ENCODE measurements at regions not wholly inside any gene's neighbourhood (a gene's known extent, or its start where the extent isn't known, plus 50 kb on each side); places are given as distances from the start of the nearest gene placed in this dataset.

DNA sequence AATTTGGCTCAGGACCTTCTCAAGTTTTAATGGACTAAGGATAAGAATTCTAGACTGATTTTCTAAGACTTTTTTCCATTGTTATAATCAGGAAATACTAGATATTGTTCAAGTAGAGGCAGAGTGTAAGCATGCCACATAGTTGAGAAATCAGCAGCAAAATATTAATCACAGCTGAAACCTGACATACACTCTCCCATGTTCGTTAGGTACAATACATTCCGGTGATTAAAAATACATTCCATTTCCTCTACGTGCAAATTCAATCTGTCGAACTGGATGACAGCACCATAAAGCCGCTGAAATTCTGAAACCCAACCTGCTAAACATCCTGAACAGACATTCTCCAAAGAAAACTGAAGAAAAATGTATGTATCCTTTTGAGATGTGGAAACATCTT lies 587.6 kb upstream of the DIPK2B start:
- Histone ChIP-seq H2AFZ (ENCODE audit: control insufficient read depth, low read length) (no peak overlapping the region), H3K27ac (ENCODE audit: control insufficient read depth, insufficient read depth, low read length) (peak overlapping the region; percentile 82), H3K79me2 (ENCODE audit: control insufficient read depth, insufficient read depth, low read length) (peaks cover 58% of the 10 kb centered on the region), H4K20me1 (ENCODE audit: control insufficient read depth, extremely low read depth, insufficient read depth, low read length) (no peaks in the 10 kb centered on the region), H3K27me3 (ENCODE audit: control insufficient read depth, extremely low read depth, insufficient read depth, low read length) (peaks cover 2% of the 10 kb centered on the region), H3K9me3 (ENCODE audit: control insufficient read depth, low read depth, low read length) (no peaks in the 10 kb centered on the region), H3K36me3 (ENCODE audit: control insufficient read depth in 2 of 2, extremely low read depth in 1 of 2, insufficient read depth in 2 of 2, low read length in 2 of 2) (peaks cover 0 to 1% of the 10 kb centered on the region in 2 experiments), H3K4me3 (ENCODE audit: control insufficient read depth in 2 of 3, extremely low read depth in 1 of 3, insufficient read depth in 2 of 3, low read depth in 1 of 3, low read length in 3 of 3) (peak overlapping the region in 2 of 3 experiments; percentile 32 to 43), H3K9me1 (ENCODE audit: control insufficient read depth, extremely low read depth, insufficient read depth, low read length) (no peaks in the 10 kb centered on the region), H3K4me1 (ENCODE audit: control insufficient read depth, extremely low read depth, insufficient read depth, low read length) (peaks cover 62% of the 10 kb centered on the region), H3K9ac (ENCODE audit: control insufficient read depth, extremely low read depth, insufficient read depth, low read length) (peak overlapping the region; percentile 60), H3K4me2 (ENCODE audit: control insufficient read depth, extremely low read depth, insufficient read depth, low read depth, low read length) (peak overlapping the region; percentile 70)
- DNase-seq (ENCODE audit: low read depth, low spot score) (no peak), FAIRE-seq (peak; percentile 87)
- dilution Hi-C loops (cut with MboI; ENCODE audit: extremely low pct_ligation_motif_present, low sequenced_read_pairs) = no loop called here
- no peak for TF ChIP-seq CTCF (optimal IDR thresholded peaks at IDR 0.05 in 1 of 3, IDR thresholded peaks at IDR 0.05 in 1 of 3, conservative IDR thresholded peaks at IDR 0.05 in 1 of 3; ENCODE audit: extremely low read depth in 1 of 3, insufficient read depth in 2 of 3, low read length in 3 of 3)
- no peak for TF ChIP-seq EZH2 (IDR thresholded peaks at IDR 0.05; ENCODE audit: low read length)

DNA sequence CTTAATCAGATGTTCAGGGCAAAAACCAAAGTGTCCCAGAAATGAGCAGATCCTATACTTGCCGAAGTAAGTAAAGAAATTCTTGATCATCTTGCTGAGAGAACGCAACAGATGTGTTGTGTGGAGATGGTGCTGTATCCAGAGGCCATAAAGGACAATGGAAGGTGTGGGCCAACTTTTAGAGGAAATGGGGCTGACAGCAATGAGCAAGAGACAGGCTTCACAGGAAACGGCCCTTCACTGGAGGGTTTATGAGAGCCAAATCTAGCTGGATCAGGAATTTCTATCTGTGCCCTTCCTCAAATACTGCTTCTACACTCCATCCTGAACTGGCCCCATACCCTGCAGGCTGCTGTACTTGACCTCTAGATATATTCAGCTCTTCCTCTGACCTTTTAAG lies 583.9 kb upstream of the DIPK2B start:
- Histone ChIP-seq H3K36me3 (ENCODE audit: control insufficient read depth in 2 of 2, extremely low read depth in 1 of 2, insufficient read depth in 2 of 2, low read length in 2 of 2) (peaks cover 0 to 1% of the 10 kb centered on the region in 2 experiments), H3K27me3 (ENCODE audit: control insufficient read depth, extremely low read depth, insufficient read depth, low read length) (peaks cover 2% of the 10 kb centered on the region), H3K9me3 (ENCODE audit: control insufficient read depth, low read depth, low read length) (no peaks in the 10 kb centered on the region), H3K4me3 (ENCODE audit: control insufficient read depth in 2 of 3, extremely low read depth in 1 of 3, insufficient read depth in 2 of 3, low read depth in 1 of 3, low read length in 3 of 3) (no peak overlapping the region), H2AFZ (ENCODE audit: control insufficient read depth, low read length) (no peak overlapping the region), H3K4me2 (ENCODE audit: control insufficient read depth, extremely low read depth, insufficient read depth, low read depth, low read length) (no peak overlapping the region), H3K27ac (ENCODE audit: control insufficient read depth, insufficient read depth, low read length) (no peak overlapping the region), H3K9ac (ENCODE audit: control insufficient read depth, extremely low read depth, insufficient read depth, low read length) (no peak overlapping the region), H3K4me1 (ENCODE audit: control insufficient read depth, extremely low read depth, insufficient read depth, low read length) (peaks cover 77% of the 10 kb centered on the region), H4K20me1 (ENCODE audit: control insufficient read depth, extremely low read depth, insufficient read depth, low read length) (no peaks in the 10 kb centered on the region), H3K9me1 (ENCODE audit: control insufficient read depth, extremely low read depth, insufficient read depth, low read length) (no peaks in the 10 kb centered on the region), H3K79me2 (ENCODE audit: control insufficient read depth, insufficient read depth, low read length) (peaks cover 56% of the 10 kb centered on the region)
- TF ChIP-seq CTCF (optimal IDR thresholded peaks at IDR 0.05 in 1 of 3, IDR thresholded peaks at IDR 0.05 in 1 of 3, conservative IDR thresholded peaks at IDR 0.05 in 1 of 3; ENCODE audit: extremely low read depth in 1 of 3, insufficient read depth in 2 of 3, low read length in 3 of 3) (no peak), EZH2 (IDR thresholded peaks at IDR 0.05; ENCODE audit: low read length) (no peak)
- no peak for FAIRE-seq
- dilution Hi-C loops (cut with MboI; ENCODE audit: extremely low pct_ligation_motif_present, low sequenced_read_pairs) = no loop called here
- no peak for DNase-seq (ENCODE audit: low read depth, low spot score)
